Activated CD8-positive, alpha-beta T cell treated with anti-CD3 and anti-CD28 coated beads for 36 hours (primary cell): ENCODE measurements at regions not wholly inside any gene's neighbourhood (a gene's known extent, or its start where the extent isn't known, plus 50 kb on each side); places are given as distances from the start of the nearest gene placed in this dataset.
"Not testable (repeated sequence)": the region's sequence is repeated elsewhere in the genome, so short reads cannot be mapped to it uniquely, and the experiment has no call there.

Experiments used
- ATAC-seq: fragments of 200-7000 bp; cut with Tn5 transposase; one replicate; pipeline ENCODE4 v1.10.0; 2021; ENCODE audit warnings: mild to moderate bottlenecking, moderate library complexity
- CTCF ChIA-PET: fragments of 350-600 bp; sonication (Branson Sonifier 250); formaldehyde crosslinking; loops from one replicate; lab custom pipeline; 2021; ENCODE audit warnings: antibody characterized with exemption; lab: Charles Lee
- POLR2A ChIA-PET: fragments of 350-600 bp; sonication (Branson Sonifier 250); formaldehyde crosslinking; loops from one replicate; lab custom pipeline; 2021; ENCODE audit warnings: antibody characterized with exemption; lab: Charles Lee
- DNase-seq: peaks from one replicate; pipeline ENCODE4 v3.0.0-alpha.2; 2020
- H3K27ac Mint-ChIP-seq: one replicate; pipeline ENCODE4 v1.8.0; 2021; ENCODE audit warnings: mild to moderate bottlenecking, mixed read lengths
- H3K27me3 Mint-ChIP-seq: one replicate; pipeline ENCODE4 v1.8.0; 2021; ENCODE audit warnings: mixed read lengths
- H3K36me3 Mint-ChIP-seq: one replicate; pipeline ENCODE4 v1.8.0; 2021; ENCODE audit warnings: low read depth, mixed read lengths
- H3K4me1 Mint-ChIP-seq: one replicate; pipeline ENCODE4 v1.8.0; 2021; ENCODE audit warnings: low read depth, mixed read lengths
- H3K4me3 Mint-ChIP-seq: one replicate; pipeline ENCODE4 v1.8.0; 2021; ENCODE audit warnings: mild to moderate bottlenecking, moderate library complexity, mixed read lengths
- H3K9me3 Mint-ChIP-seq: one replicate; pipeline ENCODE4 v1.8.0; 2021; ENCODE audit warnings: mixed read lengths
- intact Hi-C: fragments of 100-400 bp; cut with micrococcal nuclease; formaldehyde crosslinking; loops from one replicate; pipeline ENCODE4 v1.10.0; 2022
- TF ChIP-seq, protein P1 (sequence below): fragments of 200-600 bp; IDR thresholded peaks from one replicate; pipeline ENCODE4 v1.8.0; 2022; ENCODE audit warnings: antibody characterized with exemption, mild to moderate bottlenecking

DNA sequence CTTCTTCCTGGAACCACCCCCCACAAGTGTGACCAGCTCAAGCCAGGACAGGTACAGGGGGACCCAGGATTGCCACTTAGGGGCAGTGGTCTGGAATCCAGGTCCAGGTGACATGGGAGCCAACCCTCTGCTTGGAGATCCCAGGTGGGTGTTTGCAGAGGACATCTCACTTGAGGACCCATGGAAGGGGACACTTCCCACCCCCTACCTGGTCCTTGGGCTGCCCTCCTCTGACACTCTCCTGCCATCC is 145.5 kb downstream of the SEC14L1 start:
- Mint-ChIP-seq H3K27ac (no peak overlapping the region), H3K27me3 (peaks cover 13% of the 10 kb centered on the region), H3K4me1 (peaks cover 10% of the 10 kb centered on the region), H3K36me3 (no peaks in the 10 kb centered on the region), H3K4me3 (no peak overlapping the region), H3K9me3 (no peaks in the 10 kb centered on the region)
- TF ChIP-seq, protein P1, sequence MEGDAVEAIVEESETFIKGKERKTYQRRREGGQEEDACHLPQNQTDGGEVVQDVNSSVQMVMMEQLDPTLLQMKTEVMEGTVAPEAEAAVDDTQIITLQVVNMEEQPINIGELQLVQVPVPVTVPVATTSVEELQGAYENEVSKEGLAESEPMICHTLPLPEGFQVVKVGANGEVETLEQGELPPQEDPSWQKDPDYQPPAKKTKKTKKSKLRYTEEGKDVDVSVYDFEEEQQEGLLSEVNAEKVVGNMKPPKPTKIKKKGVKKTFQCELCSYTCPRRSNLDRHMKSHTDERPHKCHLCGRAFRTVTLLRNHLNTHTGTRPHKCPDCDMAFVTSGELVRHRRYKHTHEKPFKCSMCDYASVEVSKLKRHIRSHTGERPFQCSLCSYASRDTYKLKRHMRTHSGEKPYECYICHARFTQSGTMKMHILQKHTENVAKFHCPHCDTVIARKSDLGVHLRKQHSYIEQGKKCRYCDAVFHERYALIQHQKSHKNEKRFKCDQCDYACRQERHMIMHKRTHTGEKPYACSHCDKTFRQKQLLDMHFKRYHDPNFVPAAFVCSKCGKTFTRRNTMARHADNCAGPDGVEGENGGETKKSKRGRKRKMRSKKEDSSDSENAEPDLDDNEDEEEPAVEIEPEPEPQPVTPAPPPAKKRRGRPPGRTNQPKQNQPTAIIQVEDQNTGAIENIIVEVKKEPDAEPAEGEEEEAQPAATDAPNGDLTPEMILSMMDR, result no peak
- ChIA-PET CTCF (no interaction called here), POLR2A (no interaction called here)
- ATAC-seq (no peak), DNase-seq (no peak)
- intact Hi-C loops, result no loop called here

DNA sequence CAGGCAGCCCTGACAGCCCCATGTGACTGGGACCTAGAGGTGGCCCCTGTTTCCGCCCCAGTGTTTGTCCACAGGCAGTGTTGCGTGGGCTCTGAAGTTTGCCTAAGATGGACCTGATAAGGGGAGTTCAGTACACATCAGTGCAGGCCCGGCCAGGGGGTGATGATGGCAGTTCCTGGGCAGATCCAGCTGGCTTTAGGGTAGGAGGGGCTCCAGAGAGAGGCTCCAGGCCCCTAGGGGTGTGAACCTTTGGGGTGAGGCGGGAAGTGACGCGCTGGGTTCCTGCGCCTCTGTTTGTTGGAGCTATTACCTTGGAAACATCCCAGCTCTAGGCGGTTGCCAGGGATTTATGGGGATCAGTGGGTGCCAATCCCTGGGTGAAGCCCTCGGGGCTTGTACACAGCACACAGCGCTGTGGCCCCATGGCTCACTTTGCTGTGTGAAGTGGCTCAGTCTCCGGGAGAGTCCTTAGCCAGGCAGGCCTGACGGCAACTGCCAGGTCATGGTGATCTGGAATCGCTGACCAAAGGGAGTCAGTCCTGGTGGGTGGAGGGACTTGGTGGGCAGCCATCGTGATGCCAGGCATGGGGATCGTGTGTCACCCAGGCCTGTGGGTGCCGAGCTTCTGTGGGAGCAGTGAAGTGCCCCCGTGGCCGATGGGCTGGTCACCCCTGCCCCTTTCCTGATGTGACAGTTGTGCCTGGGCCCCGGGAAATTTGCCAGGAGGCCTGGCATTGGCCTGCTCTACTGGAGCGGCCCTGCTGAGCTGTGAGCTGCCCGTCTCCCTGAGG is 146.1 kb downstream of the SEC14L1 start:
- Mint-ChIP-seq H3K36me3 (no peaks in the 10 kb centered on the region), H3K4me3 (no peak overlapping the region), H3K4me1 (peaks cover 7% of the 10 kb centered on the region), H3K9me3 (no peaks in the 10 kb centered on the region), H3K27ac (no peak overlapping the region), H3K27me3 (peaks cover 11% of the 10 kb centered on the region)
- TF ChIP-seq, protein P1, result no peak
- ATAC-seq (no peak), DNase-seq (no peak)
- intact Hi-C loops, result no loop called here
- ChIA-PET POLR2A (no interaction called here), CTCF (no interaction called here)

DNA sequence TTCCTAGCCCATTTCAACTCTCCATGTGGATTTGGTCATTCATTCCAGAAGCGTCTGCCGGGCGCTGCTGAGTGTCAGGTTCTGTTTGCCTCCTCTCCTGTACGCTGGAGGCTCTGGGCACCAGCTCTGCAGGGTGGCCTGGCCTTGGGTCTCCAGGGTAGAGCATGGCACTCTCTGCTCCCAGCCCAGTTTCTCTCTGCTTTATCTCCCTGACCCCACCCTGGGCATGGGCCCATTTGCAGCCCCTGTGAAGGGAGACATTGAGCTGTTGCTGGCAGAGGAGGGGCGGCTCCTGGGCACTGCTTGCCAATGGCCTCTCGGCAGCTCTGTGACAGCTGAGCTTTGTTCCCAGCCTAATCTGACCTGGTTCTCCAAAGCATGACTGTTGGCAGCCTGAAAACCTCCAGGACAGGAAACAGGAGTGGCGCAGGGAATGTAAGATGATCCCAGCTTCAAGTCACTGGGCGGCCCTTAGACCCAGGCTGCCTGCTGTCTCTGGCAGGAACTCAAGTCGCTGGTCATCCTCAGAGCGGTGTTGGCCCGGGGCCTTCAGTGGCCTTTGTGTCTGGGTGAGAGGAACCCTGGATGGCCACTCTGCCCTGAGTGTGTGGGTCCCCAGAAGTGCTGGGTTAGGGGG is 146.8 kb downstream of the SEC14L1 start:
- no peaks in the 10 kb centered on the region for H3K36me3 Mint-ChIP-seq
- POLR2A ChIA-PET, result no interaction called here
- H3K4me1 Mint-ChIP-seq, result peaks cover 2% of the 10 kb centered on the region
- TF ChIP-seq, protein P1, result no peak
- no peak for ATAC-seq
- no peak for DNase-seq
- no peak overlapping the region for H3K4me3 Mint-ChIP-seq
- no peak overlapping the region for H3K27ac Mint-ChIP-seq
- H3K9me3 Mint-ChIP-seq, result no peaks in the 10 kb centered on the region
- peaks cover 3% of the 10 kb centered on the region for H3K27me3 Mint-ChIP-seq
- intact Hi-C loops, result no loop called here
- CTCF ChIA-PET, result no interaction called here

DNA sequence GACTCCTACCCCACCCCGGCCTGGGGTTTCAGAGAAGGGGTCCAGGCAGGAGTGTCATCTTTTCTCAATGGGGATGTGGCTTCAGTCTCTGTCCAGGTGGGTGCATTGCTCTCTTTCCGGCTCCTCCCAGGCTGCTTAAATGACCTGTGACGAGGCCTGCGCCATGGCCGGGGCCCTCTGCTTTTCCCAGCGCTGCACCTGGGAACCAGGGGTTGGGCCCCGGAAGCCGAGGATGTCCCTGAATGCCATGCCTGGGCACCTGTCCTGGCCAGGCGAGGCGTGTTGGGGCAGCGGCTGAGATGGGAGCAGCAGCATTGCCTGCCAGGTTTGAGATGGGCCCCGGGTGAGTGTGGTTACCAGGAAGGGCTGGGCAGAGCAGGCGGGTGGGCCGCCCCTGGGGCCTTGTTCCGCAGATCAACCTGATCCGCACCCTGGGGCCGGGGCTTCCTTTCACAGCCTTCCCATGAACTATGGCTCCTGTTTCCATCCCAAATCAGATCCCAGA is 147.4 kb downstream of the SEC14L1 start:
- Mint-ChIP-seq H3K27ac (no peak overlapping the region), H3K4me1 (peaks cover 2% of the 10 kb centered on the region), H3K9me3 (no peaks in the 10 kb centered on the region), H3K27me3 (peaks cover 3% of the 10 kb centered on the region), H3K4me3 (no peak overlapping the region), H3K36me3 (no peaks in the 10 kb centered on the region)
- TF ChIP-seq, protein P1, result no peak
- ChIA-PET POLR2A (no interaction called here), CTCF (no interaction called here)
- intact Hi-C loops, result no loop called here
- no peak for DNase-seq
- no peak for ATAC-seq

DNA sequence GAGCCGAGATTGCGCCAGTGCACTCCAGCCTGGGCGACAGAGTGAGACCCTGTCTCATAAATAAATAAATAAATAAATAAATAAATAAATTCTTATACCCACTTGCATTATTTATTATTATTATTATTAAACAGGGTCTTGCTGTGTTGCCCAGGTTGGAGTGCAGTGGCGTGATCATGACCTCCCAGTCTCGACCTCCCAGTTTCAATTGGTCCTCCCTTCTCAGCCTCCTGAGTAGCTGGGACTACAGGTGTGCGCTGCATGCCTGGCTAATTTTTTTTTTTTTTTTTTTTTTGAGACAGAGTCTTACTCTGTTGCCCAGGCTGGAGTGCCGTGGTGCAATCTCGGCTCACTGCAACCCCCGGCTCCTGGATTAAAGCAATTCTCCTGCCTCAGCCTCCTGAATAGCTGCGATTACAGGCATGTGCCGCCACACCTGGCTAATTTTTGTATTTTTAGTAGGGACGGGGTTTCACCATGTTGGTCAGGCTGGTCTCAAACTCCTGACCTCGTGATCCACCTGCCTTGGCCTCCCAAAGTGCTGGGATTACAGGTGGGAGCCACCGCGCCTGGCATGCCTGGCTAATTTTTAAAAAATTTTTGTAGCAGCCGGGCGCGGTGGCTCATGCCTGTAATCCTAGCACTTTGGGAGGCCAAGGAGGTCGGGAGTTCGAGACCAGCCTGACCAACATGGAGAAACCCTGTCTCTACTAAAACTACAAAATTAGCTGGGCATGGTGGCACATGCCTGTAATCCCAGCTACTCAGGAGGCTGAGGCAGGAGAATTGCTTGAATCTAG is 150.2 kb downstream of the SEC14L1 start:
- intact Hi-C loops, H3K36me3 Mint-ChIP-seq, CTCF ChIA-PET, H3K9me3 Mint-ChIP-seq, POLR2A ChIA-PET, DNase-seq, H3K27ac Mint-ChIP-seq, H3K4me1 Mint-ChIP-seq, ATAC-seq, H3K4me3 Mint-ChIP-seq, H3K27me3 Mint-ChIP-seq: not testable (repeated sequence)
